ENCODE measurements at regions not wholly inside any gene's neighbourhood (a gene's known extent, or its start where the extent isn't known, plus 50 kb on each side); places are given as distances from the start of the nearest gene placed in this dataset.

- H3K4me3 ChIP-seq (replicated peaks; ENCODE audit: insufficient read depth, low read length), result no peak overlapping the region
- no peak overlapping the region for H3K27ac ChIP-seq (replicated peaks)
- no peak for TF ChIP-seq SPI1 (IDR thresholded peaks at IDR 0.05; ENCODE audit: borderline replicate concordance, low read depth)
- TF ChIP-seq GABPA (IDR thresholded peaks at IDR 0.05; ENCODE audit: low read depth), result no peak
- no peak for TF ChIP-seq POLR2AphosphoS5 (IDR thresholded peaks at IDR 0.05; ENCODE audit: low read depth)
- TF ChIP-seq REST (IDR thresholded peaks at IDR 0.05; ENCODE audit: insufficient replicate concordance, low read depth), result no peak
- no peak for TF ChIP-seq CTCF (IDR thresholded peaks at IDR 0.05; ENCODE audit: insufficient read depth, low read length)
- no peak for DNase-seq (ENCODE audit: low read depth in 1 of 2, low spot score in 1 of 2)
- H3K27me3 ChIP-seq (ENCODE audit: insufficient read depth, poor library complexity, severe bottlenecking), result no peaks in the 10 kb centered on the region
Measured at GRCh38 chr15:62637950-62638619, 404.5 kb upstream of the TPM1 start.

GRCh38 chr15:62639432-62639831, 403.1 kb upstream of the TPM1 start:
- TF ChIP-seq SPI1 (IDR thresholded peaks at IDR 0.05; ENCODE audit: borderline replicate concordance, low read depth), result no peak
- TF ChIP-seq GABPA (IDR thresholded peaks at IDR 0.05; ENCODE audit: low read depth), result no peak
- TF ChIP-seq REST (IDR thresholded peaks at IDR 0.05; ENCODE audit: insufficient replicate concordance, low read depth), result no peak
- no peak for TF ChIP-seq CTCF (IDR thresholded peaks at IDR 0.05; ENCODE audit: insufficient read depth, low read length)
- no peak for TF ChIP-seq POLR2AphosphoS5 (IDR thresholded peaks at IDR 0.05; ENCODE audit: low read depth)
- no peak overlapping the region for H3K4me3 ChIP-seq (replicated peaks; ENCODE audit: insufficient read depth, low read length)
- DNase-seq (ENCODE audit: low read depth in 1 of 2, low spot score in 1 of 2), result no peak

GRCh38 chr15:62639906-62640605, 402.5 kb upstream of the TPM1 start:
- no peak overlapping the region for H3K4me3 ChIP-seq (replicated peaks; ENCODE audit: insufficient read depth, low read length)
- DNase-seq (ENCODE audit: low read depth in 1 of 2, low spot score in 1 of 2), result no peak
- H3K27ac ChIP-seq (replicated peaks), result no peak overlapping the region
- no peaks in the 10 kb centered on the region for H3K27me3 ChIP-seq (ENCODE audit: insufficient read depth, poor library complexity, severe bottlenecking)
- TF ChIP-seq REST (IDR thresholded peaks at IDR 0.05; ENCODE audit: insufficient replicate concordance, low read depth) (no peak), CTCF (IDR thresholded peaks at IDR 0.05; ENCODE audit: insufficient read depth, low read length) (no peak), POLR2AphosphoS5 (IDR thresholded peaks at IDR 0.05; ENCODE audit: low read depth) (no peak)

More at GRCh38 chr15:62639432-62639831, 403.1 kb upstream of the TPM1 start:
- H3K27ac ChIP-seq (replicated peaks), result no peak overlapping the region
- H3K27me3 ChIP-seq (ENCODE audit: insufficient read depth, poor library complexity, severe bottlenecking), result no peaks in the 10 kb centered on the region
